ENCODE measurements at regions not wholly inside any gene's neighbourhood (a gene's known extent, or its start where the extent isn't known, plus 50 kb on each side); places are given as distances from the start of the nearest gene placed in this dataset.
"Not testable (repeated sequence)": the region's sequence is repeated elsewhere in the genome, so short reads cannot be mapped to it uniquely, and the experiment has no call there.

DNA sequence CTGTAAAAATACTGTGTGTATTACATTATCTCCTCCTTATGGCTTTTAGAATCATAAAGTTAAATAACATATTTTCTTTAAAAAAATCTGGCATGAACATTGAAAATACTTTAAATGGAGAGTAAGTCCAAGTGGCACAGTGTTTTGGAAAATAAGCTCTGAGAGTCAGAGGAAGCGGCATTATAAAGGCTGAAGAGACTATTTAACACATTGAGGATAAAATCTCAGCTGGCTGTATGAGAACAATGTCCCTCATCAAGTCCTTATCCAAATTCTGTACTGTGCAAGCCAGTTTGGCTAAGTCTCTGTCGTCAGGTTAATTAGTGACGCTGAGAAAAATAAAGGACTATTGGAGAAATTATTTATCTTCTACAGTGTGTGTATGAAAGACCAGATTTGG is 245.5 kb downstream of the MFSD1 start:
- Histone ChIP-seq H3K4me1 (ENCODE audit: control insufficient read depth, insufficient read depth, low read length) (peaks cover 5% of the 10 kb centered on the region), H3K9me3 (ENCODE audit: control insufficient read depth, low read length) (no peaks in the 10 kb centered on the region), H3K4me3 (ENCODE audit: low read length) (no peak overlapping the region), H3K36me3 (ENCODE audit: control insufficient read depth, insufficient read depth, low read length) (no peaks in the 10 kb centered on the region), H3K9ac (ENCODE audit: extremely low read depth, low read length, poor library complexity, severe bottlenecking) (no peak overlapping the region), H3K27ac (ENCODE audit: low read depth, low read length) (no peak overlapping the region), H3K27me3 (ENCODE audit: control insufficient read depth, insufficient read depth, low read length, poor library complexity, severe bottlenecking) (no peaks in the 10 kb centered on the region)
- H3K27ac Mint-ChIP-seq = no peak overlapping the region
- no peaks in the 10 kb centered on the region for H3K36me3 Mint-ChIP-seq (ENCODE audit: low read depth)
- H3K9me3 Mint-ChIP-seq = no peaks in the 10 kb centered on the region
- DNase-seq = no peak
- 85 to 93% methylated on average over 1 to 3 of the region's 3 CpGs for WGBS, 2 experiments (ENCODE audit: insufficient coverage in 1 of 2, insufficient read length in 1 of 2)
- TF ChIP-seq, protein P1, sequence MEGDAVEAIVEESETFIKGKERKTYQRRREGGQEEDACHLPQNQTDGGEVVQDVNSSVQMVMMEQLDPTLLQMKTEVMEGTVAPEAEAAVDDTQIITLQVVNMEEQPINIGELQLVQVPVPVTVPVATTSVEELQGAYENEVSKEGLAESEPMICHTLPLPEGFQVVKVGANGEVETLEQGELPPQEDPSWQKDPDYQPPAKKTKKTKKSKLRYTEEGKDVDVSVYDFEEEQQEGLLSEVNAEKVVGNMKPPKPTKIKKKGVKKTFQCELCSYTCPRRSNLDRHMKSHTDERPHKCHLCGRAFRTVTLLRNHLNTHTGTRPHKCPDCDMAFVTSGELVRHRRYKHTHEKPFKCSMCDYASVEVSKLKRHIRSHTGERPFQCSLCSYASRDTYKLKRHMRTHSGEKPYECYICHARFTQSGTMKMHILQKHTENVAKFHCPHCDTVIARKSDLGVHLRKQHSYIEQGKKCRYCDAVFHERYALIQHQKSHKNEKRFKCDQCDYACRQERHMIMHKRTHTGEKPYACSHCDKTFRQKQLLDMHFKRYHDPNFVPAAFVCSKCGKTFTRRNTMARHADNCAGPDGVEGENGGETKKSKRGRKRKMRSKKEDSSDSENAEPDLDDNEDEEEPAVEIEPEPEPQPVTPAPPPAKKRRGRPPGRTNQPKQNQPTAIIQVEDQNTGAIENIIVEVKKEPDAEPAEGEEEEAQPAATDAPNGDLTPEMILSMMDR (conservative IDR thresholded peaks at IDR 0.05) = no peak
- no peaks in the 10 kb centered on the region for H3K27me3 Mint-ChIP-seq (ENCODE audit: insufficient read depth)
- H3K4me3 Mint-ChIP-seq = no peak overlapping the region
- peaks cover 20% of the 10 kb centered on the region for H3K4me1 Mint-ChIP-seq

DNA sequence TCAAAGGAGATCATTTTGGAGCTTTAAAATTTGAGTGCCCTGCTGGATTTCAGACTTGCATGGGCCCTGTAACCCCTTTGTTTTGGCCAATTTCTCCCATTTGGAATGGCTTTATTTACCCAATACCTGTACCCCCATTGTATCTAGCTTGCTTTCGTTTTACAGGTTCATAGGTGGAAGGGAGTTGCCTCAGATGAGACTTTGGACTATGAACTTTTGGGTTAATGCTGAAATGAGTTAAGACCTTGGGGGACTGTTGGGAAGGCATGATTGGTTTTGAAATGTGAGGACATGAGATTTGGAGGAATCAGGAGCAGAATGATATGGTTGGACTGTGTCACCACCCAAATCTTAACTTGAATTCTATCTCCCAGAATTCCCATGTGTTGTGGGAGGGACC is 250.6 kb downstream of the MFSD1 start:
- not testable (repeated sequence) for H3K27ac Mint-ChIP-seq; H3K4me3 Mint-ChIP-seq; H3K27me3 Mint-ChIP-seq (ENCODE audit: insufficient read depth); H3K9me3 ChIP-seq (ENCODE audit: control insufficient read depth, low read length); H3K9ac ChIP-seq (ENCODE audit: extremely low read depth, low read length, poor library complexity, severe bottlenecking); H3K27me3 ChIP-seq (ENCODE audit: control insufficient read depth, insufficient read depth, low read length, poor library complexity, severe bottlenecking); H3K4me3 ChIP-seq (ENCODE audit: low read length); H3K36me3 ChIP-seq (ENCODE audit: control insufficient read depth, insufficient read depth, low read length); DNase-seq; H3K36me3 Mint-ChIP-seq (ENCODE audit: low read depth); H3K27ac ChIP-seq (ENCODE audit: low read depth, low read length); H3K4me1 Mint-ChIP-seq; H3K4me1 ChIP-seq (ENCODE audit: control insufficient read depth, insufficient read depth, low read length); H3K9me3 Mint-ChIP-seq
- WGBS, 2 experiments (ENCODE audit: insufficient coverage in 1 of 2, insufficient read length in 1 of 2) = 94% methylated on average over 1 of the region's 1 CpG; no CpG with 5 or more reads in 1 of the 2 experiments

DNA sequence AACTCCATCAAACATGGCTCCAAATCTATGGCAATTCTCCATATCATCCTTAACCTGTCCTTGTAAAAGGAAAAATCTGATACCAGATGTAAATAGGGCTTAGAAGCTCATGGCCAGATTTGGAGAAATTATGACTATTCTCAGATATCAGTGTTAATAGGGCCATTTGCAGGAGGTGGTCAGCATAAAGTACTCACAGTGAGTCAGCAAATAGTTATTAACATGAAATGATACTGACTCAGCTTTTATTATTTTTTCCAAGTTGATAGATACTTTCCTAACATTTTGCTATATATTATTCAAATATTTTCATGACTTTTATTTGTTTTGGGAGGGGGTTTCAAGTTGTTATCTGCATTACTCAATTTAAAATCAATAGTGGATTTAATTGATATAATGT is 255.8 kb downstream of the MFSD1 start:
- Mint-ChIP-seq H3K36me3 (ENCODE audit: low read depth) (no peaks in the 10 kb centered on the region), H3K4me3 (no peak overlapping the region), H3K27ac (no peak overlapping the region), H3K4me1 (peaks cover 3% of the 10 kb centered on the region), H3K9me3 (no peaks in the 10 kb centered on the region), H3K27me3 (ENCODE audit: insufficient read depth) (peaks cover 2% of the 10 kb centered on the region)
- H3K9me3 ChIP-seq (ENCODE audit: control insufficient read depth, low read length) = no peaks in the 10 kb centered on the region
- no peak overlapping the region for H3K9ac ChIP-seq (ENCODE audit: extremely low read depth, low read length, poor library complexity, severe bottlenecking)
- H3K27ac ChIP-seq (ENCODE audit: low read depth, low read length) = no peak overlapping the region
- H3K36me3 ChIP-seq (ENCODE audit: control insufficient read depth, insufficient read depth, low read length) = no peaks in the 10 kb centered on the region
- no peaks in the 10 kb centered on the region for H3K27me3 ChIP-seq (ENCODE audit: control insufficient read depth, insufficient read depth, low read length, poor library complexity, severe bottlenecking)
- TF ChIP-seq, protein P1 (conservative IDR thresholded peaks at IDR 0.05) = no peak
- no peaks in the 10 kb centered on the region for H3K4me1 ChIP-seq (ENCODE audit: control insufficient read depth, insufficient read depth, low read length)
- no peak overlapping the region for H3K4me3 ChIP-seq (ENCODE audit: low read length)
- no peak for DNase-seq

DNA sequence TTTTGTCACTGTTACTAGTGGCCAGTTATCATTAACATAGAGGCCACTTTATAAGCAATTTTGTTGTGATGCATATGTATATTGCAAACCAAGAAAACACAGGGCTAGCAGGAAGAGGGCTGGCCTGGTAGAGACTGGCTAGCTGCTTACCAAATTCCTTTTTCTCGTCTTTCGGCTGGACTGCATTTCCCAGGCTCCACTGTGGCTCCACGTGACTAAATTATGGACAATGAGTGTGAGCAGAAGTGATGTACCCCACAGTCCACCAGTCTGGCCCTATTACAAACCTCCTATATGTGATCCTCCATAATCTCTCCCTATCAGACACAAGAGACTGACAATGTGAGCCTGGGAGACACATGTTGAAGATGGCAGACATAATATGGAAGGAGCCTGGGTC is 257.0 kb downstream of the MFSD1 start:
- 81 to 93% methylated on average over 2 to 3 of the region's 3 CpGs for WGBS, 2 experiments (ENCODE audit: insufficient coverage in 1 of 2, insufficient read length in 1 of 2)
- DNase-seq = no peak
- Histone ChIP-seq H3K27me3 (ENCODE audit: control insufficient read depth, insufficient read depth, low read length, poor library complexity, severe bottlenecking) (no peaks in the 10 kb centered on the region), H3K36me3 (ENCODE audit: control insufficient read depth, insufficient read depth, low read length) (no peaks in the 10 kb centered on the region), H3K9ac (ENCODE audit: extremely low read depth, low read length, poor library complexity, severe bottlenecking) (no peak overlapping the region), H3K4me3 (ENCODE audit: low read length) (no peak overlapping the region), H3K9me3 (ENCODE audit: control insufficient read depth, low read length) (no peaks in the 10 kb centered on the region), H3K4me1 (ENCODE audit: control insufficient read depth, insufficient read depth, low read length) (peaks cover 2% of the 10 kb centered on the region), H3K27ac (ENCODE audit: low read depth, low read length) (no peak overlapping the region)
- no peaks in the 10 kb centered on the region for H3K36me3 Mint-ChIP-seq (ENCODE audit: low read depth)
- no peak overlapping the region for H3K27ac Mint-ChIP-seq
- no peaks in the 10 kb centered on the region for H3K9me3 Mint-ChIP-seq
- H3K4me1 Mint-ChIP-seq = peaks cover 9% of the 10 kb centered on the region
- TF ChIP-seq, protein P1 (conservative IDR thresholded peaks at IDR 0.05) = no peak
- H3K27me3 Mint-ChIP-seq (ENCODE audit: insufficient read depth) = peaks cover 3% of the 10 kb centered on the region
- H3K4me3 Mint-ChIP-seq = no peak overlapping the region

All from endodermal cell (in vitro differentiated cells).